ENCODE measurements at regions not wholly inside any gene's neighbourhood (a gene's known extent, or its start where the extent isn't known, plus 50 kb on each side); places are given as distances from the start of the nearest gene placed in this dataset.

DNA sequence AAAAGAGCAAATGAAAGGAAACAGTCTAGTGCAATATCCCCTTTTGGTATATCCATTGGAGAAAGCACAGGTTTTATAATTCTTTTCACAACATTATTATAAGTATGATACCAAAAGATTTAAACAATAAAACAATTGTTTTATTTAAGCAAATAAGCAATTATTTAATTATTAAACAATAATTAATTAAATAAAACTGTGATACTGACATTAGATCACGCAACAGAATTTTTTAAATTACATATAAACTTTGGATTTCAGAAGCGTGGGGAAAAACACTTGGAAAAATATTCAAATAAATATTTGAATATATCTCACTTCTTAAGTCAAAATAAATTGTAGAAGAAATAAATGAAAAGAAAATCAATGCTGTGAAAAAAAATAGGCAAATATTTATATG, 76.2 kb upstream of the STXBP5 start:
- Histone ChIP-seq H3K27ac (ENCODE audit: low read length) (peak overlapping the region; percentile 7; the same call in 1 of the 2 replicates), H3K27me3 (ENCODE audit: control insufficient read depth, insufficient read depth, low read length) (no peaks in the 10 kb centered on the region), H3K9me3 (ENCODE audit: control insufficient read depth, insufficient read depth, low read depth, low read length) (no peaks in the 10 kb centered on the region), H3K36me3 (ENCODE audit: control insufficient read depth, insufficient read depth, low read length) (no peaks in the 10 kb centered on the region), H3K4me1 (ENCODE audit: control insufficient read depth, insufficient read depth, low read length) (peaks cover 3% of the 10 kb centered on the region; the same call in 1 of the 2 replicates), H3K4me3 (ENCODE audit: low read depth in 2 of 2, low read length in 2 of 2) (no peak overlapping the region)
- TF ChIP-seq TCF7L2 (IDR thresholded peaks at IDR 0.05; ENCODE audit: low read depth, low read length) (no peak), SIN3A (IDR thresholded peaks at IDR 0.05; ENCODE audit: borderline replicate concordance, insufficient read depth, low read depth, low read length) (no peak), POLR2AphosphoS5 (IDR thresholded peaks at IDR 0.05; ENCODE audit: low read depth, low read length) (no peak)
- TF ChIP-seq, protein P1, sequence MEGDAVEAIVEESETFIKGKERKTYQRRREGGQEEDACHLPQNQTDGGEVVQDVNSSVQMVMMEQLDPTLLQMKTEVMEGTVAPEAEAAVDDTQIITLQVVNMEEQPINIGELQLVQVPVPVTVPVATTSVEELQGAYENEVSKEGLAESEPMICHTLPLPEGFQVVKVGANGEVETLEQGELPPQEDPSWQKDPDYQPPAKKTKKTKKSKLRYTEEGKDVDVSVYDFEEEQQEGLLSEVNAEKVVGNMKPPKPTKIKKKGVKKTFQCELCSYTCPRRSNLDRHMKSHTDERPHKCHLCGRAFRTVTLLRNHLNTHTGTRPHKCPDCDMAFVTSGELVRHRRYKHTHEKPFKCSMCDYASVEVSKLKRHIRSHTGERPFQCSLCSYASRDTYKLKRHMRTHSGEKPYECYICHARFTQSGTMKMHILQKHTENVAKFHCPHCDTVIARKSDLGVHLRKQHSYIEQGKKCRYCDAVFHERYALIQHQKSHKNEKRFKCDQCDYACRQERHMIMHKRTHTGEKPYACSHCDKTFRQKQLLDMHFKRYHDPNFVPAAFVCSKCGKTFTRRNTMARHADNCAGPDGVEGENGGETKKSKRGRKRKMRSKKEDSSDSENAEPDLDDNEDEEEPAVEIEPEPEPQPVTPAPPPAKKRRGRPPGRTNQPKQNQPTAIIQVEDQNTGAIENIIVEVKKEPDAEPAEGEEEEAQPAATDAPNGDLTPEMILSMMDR (IDR thresholded peaks at IDR 0.05): no peak
- TF ChIP-seq, protein P2, sequence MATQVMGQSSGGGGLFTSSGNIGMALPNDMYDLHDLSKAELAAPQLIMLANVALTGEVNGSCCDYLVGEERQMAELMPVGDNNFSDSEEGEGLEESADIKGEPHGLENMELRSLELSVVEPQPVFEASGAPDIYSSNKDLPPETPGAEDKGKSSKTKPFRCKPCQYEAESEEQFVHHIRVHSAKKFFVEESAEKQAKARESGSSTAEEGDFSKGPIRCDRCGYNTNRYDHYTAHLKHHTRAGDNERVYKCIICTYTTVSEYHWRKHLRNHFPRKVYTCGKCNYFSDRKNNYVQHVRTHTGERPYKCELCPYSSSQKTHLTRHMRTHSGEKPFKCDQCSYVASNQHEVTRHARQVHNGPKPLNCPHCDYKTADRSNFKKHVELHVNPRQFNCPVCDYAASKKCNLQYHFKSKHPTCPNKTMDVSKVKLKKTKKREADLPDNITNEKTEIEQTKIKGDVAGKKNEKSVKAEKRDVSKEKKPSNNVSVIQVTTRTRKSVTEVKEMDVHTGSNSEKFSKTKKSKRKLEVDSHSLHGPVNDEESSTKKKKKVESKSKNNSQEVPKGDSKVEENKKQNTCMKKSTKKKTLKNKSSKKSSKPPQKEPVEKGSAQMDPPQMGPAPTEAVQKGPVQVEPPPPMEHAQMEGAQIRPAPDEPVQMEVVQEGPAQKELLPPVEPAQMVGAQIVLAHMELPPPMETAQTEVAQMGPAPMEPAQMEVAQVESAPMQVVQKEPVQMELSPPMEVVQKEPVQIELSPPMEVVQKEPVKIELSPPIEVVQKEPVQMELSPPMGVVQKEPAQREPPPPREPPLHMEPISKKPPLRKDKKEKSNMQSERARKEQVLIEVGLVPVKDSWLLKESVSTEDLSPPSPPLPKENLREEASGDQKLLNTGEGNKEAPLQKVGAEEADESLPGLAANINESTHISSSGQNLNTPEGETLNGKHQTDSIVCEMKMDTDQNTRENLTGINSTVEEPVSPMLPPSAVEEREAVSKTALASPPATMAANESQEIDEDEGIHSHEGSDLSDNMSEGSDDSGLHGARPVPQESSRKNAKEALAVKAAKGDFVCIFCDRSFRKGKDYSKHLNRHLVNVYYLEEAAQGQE (IDR thresholded peaks at IDR 0.05; ENCODE audit: insufficient read depth in 1 of 2, low read depth in 2 of 2, low read length in 1 of 2): no peak
- ATAC-seq (no peak), DNase-seq (ENCODE audit: low read depth, low spot score) (no peak)
- in situ Hi-C loops (cut with HindIII; ENCODE audit: low pct_unique_long_range_greater_than_20kb, low sequenced_read_pairs): no loop called here
- intact Hi-C loops (cut with micrococcal nuclease; ENCODE audit: unreplicated experiment): no loop called here
- CTCF ChIA-PET: no interaction called here
- POLR2A ChIA-PET: no interaction called here
- no TSS peak for BruUV-seq (replicated peaks)

DNA sequence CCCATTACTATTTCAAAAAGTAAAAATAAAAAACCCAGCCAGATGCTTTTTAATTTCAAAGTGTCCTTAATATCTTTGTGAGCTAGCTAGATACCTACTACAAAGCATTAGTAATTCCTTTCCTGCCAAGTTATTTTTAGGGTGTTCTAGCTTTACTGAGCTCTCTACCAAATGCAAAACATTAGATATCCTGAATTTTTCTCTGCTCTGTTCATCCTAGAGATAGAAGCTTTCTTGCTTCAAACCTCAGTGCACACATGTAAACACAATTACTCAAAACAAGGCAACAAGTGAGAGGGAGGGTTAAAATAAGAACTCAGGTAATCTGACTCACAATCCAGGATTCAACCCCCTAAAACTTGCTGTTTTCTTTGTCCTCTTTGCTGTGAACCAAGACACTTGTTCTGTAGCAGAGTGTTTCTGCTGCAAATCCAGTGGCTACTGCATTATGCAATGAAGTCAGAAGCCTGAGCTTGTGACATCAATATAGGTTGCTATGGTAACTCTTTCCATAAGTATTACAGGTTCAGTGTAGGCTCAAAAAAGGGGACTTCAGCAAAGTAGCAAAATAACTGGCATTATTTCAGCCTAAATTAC, 72.6 kb upstream of the STXBP5 start:
- no peaks in the 10 kb centered on the region for H3K27me3 ChIP-seq (ENCODE audit: control insufficient read depth, insufficient read depth, low read length)
- TF ChIP-seq TCF7L2 (IDR thresholded peaks at IDR 0.05; ENCODE audit: low read depth, low read length): no peak
- no peak for TF ChIP-seq POLR2AphosphoS5 (IDR thresholded peaks at IDR 0.05; ENCODE audit: low read depth, low read length)
- TF ChIP-seq, protein P2 (IDR thresholded peaks at IDR 0.05; ENCODE audit: insufficient read depth in 1 of 2, low read depth in 2 of 2, low read length in 1 of 2): no peak
- in situ Hi-C loops (cut with HindIII; ENCODE audit: low pct_unique_long_range_greater_than_20kb, low sequenced_read_pairs) (no loop called here), intact Hi-C loops (cut with micrococcal nuclease; ENCODE audit: unreplicated experiment) (no loop called here)
- no peaks in the 10 kb centered on the region for H3K36me3 ChIP-seq (ENCODE audit: control insufficient read depth, insufficient read depth, low read length)
- H3K4me3 ChIP-seq (ENCODE audit: low read depth in 2 of 2, low read length in 2 of 2): no peak overlapping the region
- H3K27ac ChIP-seq (ENCODE audit: low read length): no peak overlapping the region; the same call in 1 of the 2 replicates
- no peaks in the 10 kb centered on the region for H3K9me3 ChIP-seq (ENCODE audit: control insufficient read depth, insufficient read depth, low read depth, low read length)
- ATAC-seq: no peak
- ChIA-PET POLR2A (interaction anchor here (1.1 kb wide), 1 partner anchor 18 kb away, joined by 3 read pairs; no protein-coding TSS in a partner anchor), CTCF (no interaction called here)
- no peak for DNase-seq (ENCODE audit: low read depth, low spot score)
- BruUV-seq (replicated peaks): no TSS peak
- H3K4me1 ChIP-seq (ENCODE audit: control insufficient read depth, insufficient read depth, low read length): peaks cover 3% of the 10 kb centered on the region; the same call in 1 of the 2 replicates
